ENCODE measurements at regions not wholly inside any gene's neighbourhood (a gene's known extent, or its start where the extent isn't known, plus 50 kb on each side); places are given as distances from the start of the nearest gene placed in this dataset.

DNA sequence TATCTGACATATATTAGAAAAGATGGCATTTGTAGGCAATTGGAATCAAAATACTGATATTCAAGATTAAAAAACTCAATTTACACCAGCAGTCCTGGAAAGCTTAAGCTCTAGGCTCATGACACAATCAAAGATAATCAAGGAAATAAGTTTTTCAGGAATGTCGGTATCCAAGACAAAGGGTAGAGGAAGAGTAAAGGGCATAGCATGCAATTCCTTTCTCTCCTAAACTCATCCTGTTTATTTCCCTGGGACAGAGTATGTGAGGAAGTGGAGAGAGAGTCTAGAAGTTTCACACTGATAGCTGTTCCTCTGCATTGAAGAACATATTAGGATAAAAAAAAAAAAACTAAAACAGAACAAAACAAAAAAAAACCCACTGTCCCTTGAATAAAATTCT is 2452.1 kb downstream of the PCDH9 start:
- Histone ChIP-seq H3K36me3 (ENCODE audit: control insufficient read depth, low read length) (no peaks in the 10 kb centered on the region), H3K4me1 (ENCODE audit: control insufficient read depth, low read length) (no peaks in the 10 kb centered on the region), H3K27me3 (ENCODE audit: control insufficient read depth, low read length) (no peaks in the 10 kb centered on the region), H3F3A (ENCODE audit: control insufficient read depth, insufficient read depth) (no peaks in the 10 kb centered on the region), H3K4me2 (ENCODE audit: low read length) (no peak overlapping the region), H3K4me3 (ENCODE audit: low read length) (no peak overlapping the region), H4K20me1 (ENCODE audit: control insufficient read depth, insufficient read depth, low read depth, low read length) (no peaks in the 10 kb centered on the region), H3K9me3 (ENCODE audit: control insufficient read depth, insufficient read depth, low read length) (no peaks in the 10 kb centered on the region), H3K79me2 (ENCODE audit: control insufficient read depth, low read length) (no peaks in the 10 kb centered on the region), H3K27ac (ENCODE audit: low read depth, low read length) (no peak overlapping the region), H3K9me2 (replicated peaks; ENCODE audit: control insufficient read depth, low read length) (no peaks in the 10 kb centered on the region)
- TF ChIP-seq, protein P1, sequence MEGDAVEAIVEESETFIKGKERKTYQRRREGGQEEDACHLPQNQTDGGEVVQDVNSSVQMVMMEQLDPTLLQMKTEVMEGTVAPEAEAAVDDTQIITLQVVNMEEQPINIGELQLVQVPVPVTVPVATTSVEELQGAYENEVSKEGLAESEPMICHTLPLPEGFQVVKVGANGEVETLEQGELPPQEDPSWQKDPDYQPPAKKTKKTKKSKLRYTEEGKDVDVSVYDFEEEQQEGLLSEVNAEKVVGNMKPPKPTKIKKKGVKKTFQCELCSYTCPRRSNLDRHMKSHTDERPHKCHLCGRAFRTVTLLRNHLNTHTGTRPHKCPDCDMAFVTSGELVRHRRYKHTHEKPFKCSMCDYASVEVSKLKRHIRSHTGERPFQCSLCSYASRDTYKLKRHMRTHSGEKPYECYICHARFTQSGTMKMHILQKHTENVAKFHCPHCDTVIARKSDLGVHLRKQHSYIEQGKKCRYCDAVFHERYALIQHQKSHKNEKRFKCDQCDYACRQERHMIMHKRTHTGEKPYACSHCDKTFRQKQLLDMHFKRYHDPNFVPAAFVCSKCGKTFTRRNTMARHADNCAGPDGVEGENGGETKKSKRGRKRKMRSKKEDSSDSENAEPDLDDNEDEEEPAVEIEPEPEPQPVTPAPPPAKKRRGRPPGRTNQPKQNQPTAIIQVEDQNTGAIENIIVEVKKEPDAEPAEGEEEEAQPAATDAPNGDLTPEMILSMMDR (IDR thresholded peaks at IDR 0.05; ENCODE audit: low read depth, low read length, poor library complexity, severe bottlenecking) = no peak
- no peak for TF ChIP-seq EZH2phosphoT487 (IDR thresholded peaks at IDR 0.05; ENCODE audit: borderline replicate concordance, low read length)

DNA sequence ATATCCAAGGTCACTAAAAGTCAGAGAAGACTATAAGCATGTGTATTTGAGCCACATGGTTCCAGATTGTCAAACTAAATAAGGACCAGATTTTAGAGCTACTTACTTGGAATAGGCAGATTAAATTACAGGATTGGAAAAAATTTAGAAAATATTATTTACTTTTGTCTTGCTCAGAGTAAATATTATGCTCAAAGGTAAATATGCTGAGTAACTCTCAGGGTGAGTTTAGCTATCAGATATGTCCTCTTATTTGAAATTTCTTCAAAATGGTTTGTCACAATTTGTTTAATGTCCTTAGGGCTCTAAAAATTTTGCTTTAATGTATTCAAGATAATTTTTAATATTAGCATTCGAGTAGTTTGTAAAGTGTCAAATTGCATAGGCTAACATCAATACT is 2455.2 kb downstream of the PCDH9 start:
- Histone ChIP-seq H3F3A (ENCODE audit: control insufficient read depth, insufficient read depth) (no peaks in the 10 kb centered on the region), H3K4me2 (ENCODE audit: low read length) (no peak overlapping the region), H3K4me3 (ENCODE audit: low read length) (no peak overlapping the region), H4K20me1 (ENCODE audit: control insufficient read depth, insufficient read depth, low read depth, low read length) (no peaks in the 10 kb centered on the region), H3K4me1 (ENCODE audit: control insufficient read depth, low read length) (no peaks in the 10 kb centered on the region), H3K27me3 (ENCODE audit: control insufficient read depth, low read length) (no peaks in the 10 kb centered on the region), H3K27ac (ENCODE audit: low read depth, low read length) (no peak overlapping the region), H3K36me3 (ENCODE audit: control insufficient read depth, low read length) (no peaks in the 10 kb centered on the region), H3K9me3 (ENCODE audit: control insufficient read depth, insufficient read depth, low read length) (no peaks in the 10 kb centered on the region), H3K9me2 (replicated peaks; ENCODE audit: control insufficient read depth, low read length) (no peaks in the 10 kb centered on the region), H3K79me2 (ENCODE audit: control insufficient read depth, low read length) (no peaks in the 10 kb centered on the region)
- TF ChIP-seq, protein P1 (IDR thresholded peaks at IDR 0.05; ENCODE audit: low read depth, low read length, poor library complexity, severe bottlenecking) = no peak
- no peak for TF ChIP-seq EZH2phosphoT487 (IDR thresholded peaks at IDR 0.05; ENCODE audit: borderline replicate concordance, low read length)

DNA sequence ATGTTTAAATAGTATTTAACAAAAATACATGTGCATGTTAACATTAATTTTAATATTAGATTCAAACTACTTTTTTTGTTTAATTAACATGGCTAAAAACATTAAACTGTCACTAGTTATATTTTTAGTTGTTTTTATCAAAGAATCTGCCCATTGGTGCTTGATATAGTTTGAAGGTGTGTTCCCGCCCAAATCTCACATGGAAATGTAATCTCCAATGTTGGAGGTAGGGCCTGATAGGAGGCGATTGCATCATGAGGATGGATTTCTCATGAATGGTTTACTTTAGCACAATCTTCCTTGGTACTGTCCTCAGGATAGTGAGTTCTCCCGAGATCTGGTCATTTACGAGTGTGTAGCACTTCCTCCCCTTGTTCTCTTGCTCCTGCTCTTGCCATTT is 2459.4 kb downstream of the PCDH9 start:
- no peaks in the 10 kb centered on the region for H3K9me3 ChIP-seq (ENCODE audit: control insufficient read depth, insufficient read depth, low read length)
- no peaks in the 10 kb centered on the region for H3K27me3 ChIP-seq (ENCODE audit: control insufficient read depth, low read length)
- no peaks in the 10 kb centered on the region for H3F3A ChIP-seq (ENCODE audit: control insufficient read depth, insufficient read depth)
- H3K4me2 ChIP-seq (ENCODE audit: low read length) = no peak overlapping the region
- H3K4me1 ChIP-seq (ENCODE audit: control insufficient read depth, low read length) = no peaks in the 10 kb centered on the region
- H3K9me2 ChIP-seq (replicated peaks; ENCODE audit: control insufficient read depth, low read length) = no peaks in the 10 kb centered on the region
- no peaks in the 10 kb centered on the region for H4K20me1 ChIP-seq (ENCODE audit: control insufficient read depth, insufficient read depth, low read depth, low read length)
- TF ChIP-seq EZH2phosphoT487 (IDR thresholded peaks at IDR 0.05; ENCODE audit: borderline replicate concordance, low read length) = no peak
- TF ChIP-seq, protein P1 (IDR thresholded peaks at IDR 0.05; ENCODE audit: low read depth, low read length, poor library complexity, severe bottlenecking) = no peak
- no peaks in the 10 kb centered on the region for H3K79me2 ChIP-seq (ENCODE audit: control insufficient read depth, low read length)
- H3K36me3 ChIP-seq (ENCODE audit: control insufficient read depth, low read length) = no peaks in the 10 kb centered on the region
- H3K27ac ChIP-seq (ENCODE audit: low read depth, low read length) = no peak overlapping the region
- no peak overlapping the region for H3K4me3 ChIP-seq (ENCODE audit: low read length)

DNA sequence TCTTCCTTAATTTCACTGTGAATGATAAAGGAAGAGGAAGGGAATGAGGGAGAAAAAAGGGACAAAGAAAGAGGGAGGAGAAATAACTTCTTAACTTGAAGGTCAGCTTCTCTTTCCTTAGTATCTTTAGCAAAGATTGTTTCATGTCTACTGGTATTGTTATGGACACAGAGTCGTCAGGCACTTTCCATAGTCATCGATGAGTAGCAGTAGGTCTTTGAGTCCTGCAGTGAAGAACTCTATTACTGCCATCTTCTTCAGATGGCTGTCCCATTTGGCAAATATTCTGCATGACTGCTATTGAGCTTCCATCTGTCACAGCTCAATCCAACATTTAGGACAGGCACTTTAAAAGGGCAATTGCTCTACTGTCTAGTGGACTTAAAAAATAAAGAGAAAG is 2463.1 kb downstream of the PCDH9 start:
- Histone ChIP-seq H3K4me3 (ENCODE audit: low read length) (no peak overlapping the region), H3K9me2 (replicated peaks; ENCODE audit: control insufficient read depth, low read length) (no peaks in the 10 kb centered on the region), H3K4me2 (ENCODE audit: low read length) (no peak overlapping the region), H3K36me3 (ENCODE audit: control insufficient read depth, low read length) (no peaks in the 10 kb centered on the region), H3K27ac (ENCODE audit: low read depth, low read length) (no peak overlapping the region), H3K4me1 (ENCODE audit: control insufficient read depth, low read length) (no peaks in the 10 kb centered on the region), H3K79me2 (ENCODE audit: control insufficient read depth, low read length) (no peaks in the 10 kb centered on the region), H4K20me1 (ENCODE audit: control insufficient read depth, insufficient read depth, low read depth, low read length) (no peaks in the 10 kb centered on the region), H3K27me3 (ENCODE audit: control insufficient read depth, low read length) (no peaks in the 10 kb centered on the region), H3F3A (ENCODE audit: control insufficient read depth, insufficient read depth) (no peaks in the 10 kb centered on the region), H3K9me3 (ENCODE audit: control insufficient read depth, insufficient read depth, low read length) (no peaks in the 10 kb centered on the region)
- TF ChIP-seq, protein P1 (IDR thresholded peaks at IDR 0.05; ENCODE audit: low read depth, low read length, poor library complexity, severe bottlenecking) = no peak
- no peak for TF ChIP-seq EZH2phosphoT487 (IDR thresholded peaks at IDR 0.05; ENCODE audit: borderline replicate concordance, low read length)
